ENCODE measurements at regions not wholly inside any gene's neighbourhood (a gene's known extent, or its start where the extent isn't known, plus 50 kb on each side); places are given as distances from the start of the nearest gene placed in this dataset.

DNA sequence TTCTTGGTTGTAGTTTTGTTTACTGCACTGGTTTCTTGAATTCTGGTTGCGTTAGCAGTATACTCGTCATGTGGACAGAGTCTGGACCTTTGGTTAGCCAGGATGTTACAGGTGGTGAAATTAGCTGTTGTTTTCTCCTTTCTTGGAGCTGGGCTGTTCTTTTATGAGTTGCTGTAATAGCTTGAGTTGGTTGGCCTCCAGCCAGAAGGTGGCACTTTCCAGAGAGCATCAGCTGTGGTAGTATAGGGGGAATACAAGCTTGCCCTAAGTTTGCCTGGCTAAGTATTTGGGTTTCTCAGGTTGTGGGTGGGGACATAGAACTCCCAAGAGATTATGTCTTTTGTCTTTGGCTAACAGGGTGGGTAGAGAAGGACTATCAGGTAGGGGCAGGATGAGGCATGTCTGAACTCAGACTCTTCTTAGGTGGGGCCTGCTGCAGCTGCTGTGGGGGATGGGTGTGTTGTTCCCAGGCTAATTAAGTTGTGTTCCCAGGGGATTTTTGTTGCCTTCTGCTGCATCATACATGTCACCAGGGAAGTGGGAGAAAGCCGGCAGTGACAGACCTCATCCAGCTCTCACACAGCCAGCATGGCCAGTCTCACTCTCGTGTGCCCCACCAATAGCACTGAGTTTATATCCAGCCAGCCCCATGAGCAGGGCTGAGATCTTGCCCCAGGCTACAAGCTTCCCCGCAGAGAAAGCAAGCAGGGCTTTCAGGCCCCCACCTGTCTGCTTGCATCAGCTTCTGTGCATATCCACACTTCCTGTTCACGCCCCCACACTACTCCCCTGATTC lies 246.7 kb upstream of the TPK1 start:
- peak; percentile 16 for DNase-seq

GRCh38 chr7:145065473-145065872 lies 229.6 kb upstream of the TPK1 start:
- DNase-seq: no peak

DNA sequence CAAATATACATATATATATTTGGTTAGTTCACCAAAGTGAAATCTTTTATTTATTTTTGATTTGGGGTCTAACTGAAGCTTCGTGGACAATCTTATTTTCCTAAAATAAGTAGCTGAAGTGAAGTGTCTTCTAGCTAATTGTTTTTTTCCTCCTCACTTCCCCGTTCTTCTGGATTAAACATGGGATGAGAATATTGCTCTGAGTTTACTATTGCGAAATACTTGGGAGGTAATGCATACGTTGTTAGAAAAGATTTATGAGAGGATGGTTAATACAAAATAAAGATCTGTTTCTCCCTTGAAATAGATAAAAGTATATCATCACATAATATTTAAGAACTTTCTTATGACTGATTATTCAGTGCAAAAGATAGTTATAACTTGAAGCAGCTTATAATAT lies 228.3 kb upstream of the TPK1 start:
- DNase-seq: no peak

DNA sequence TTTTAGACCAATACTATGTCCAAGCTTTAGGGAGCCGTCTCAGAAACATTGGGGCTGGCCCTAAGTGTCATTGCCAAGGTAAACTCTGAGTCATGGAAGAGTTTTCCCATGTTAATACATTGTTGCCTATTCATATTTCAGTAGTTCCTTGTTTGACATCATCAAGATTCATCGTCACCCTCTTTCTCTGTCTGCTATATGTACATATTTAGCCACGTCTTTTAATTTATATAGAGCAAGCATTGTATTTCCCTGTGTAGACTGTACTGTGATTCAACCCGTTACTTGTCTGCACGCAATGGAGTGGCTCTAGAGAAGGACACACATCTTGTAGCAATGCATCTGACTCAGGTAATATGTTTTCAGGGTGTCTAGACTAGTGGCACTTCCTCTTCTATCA lies 217.9 kb upstream of the TPK1 start:
- DNase-seq: no peak

GRCh38 chr7:145050415-145050814 lies 214.6 kb upstream of the TPK1 start:
- DNase-seq: no peak

GRCh38 chr7:145036604-145037405 lies 201.0 kb upstream of the TPK1 start:
- DNase-seq: no peak

DNA sequence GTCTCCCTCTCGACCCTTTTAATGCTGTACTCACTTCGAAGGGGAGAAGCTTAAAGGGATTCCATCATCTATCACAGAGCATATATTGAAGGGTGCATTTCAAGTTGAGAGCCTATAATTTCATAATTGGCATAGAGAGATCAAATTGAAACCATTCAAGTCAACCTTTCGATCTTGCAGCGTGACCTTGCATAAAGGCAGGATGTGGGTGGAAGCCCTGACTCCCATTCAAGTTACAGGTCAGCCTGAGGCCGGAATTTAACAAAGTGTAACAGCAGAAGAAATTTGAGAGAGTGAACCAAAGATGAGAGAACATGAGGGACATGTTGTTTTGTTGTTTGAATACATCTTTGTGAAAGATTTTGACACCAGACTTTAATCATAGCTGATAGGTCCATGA lies 195.3 kb upstream of the TPK1 start:
- DNase-seq: no peak

- no peak for DNase-seq
Observed at GRCh38 chr7:145030754-145031153, 194.9 kb upstream of the TPK1 start.

DNA sequence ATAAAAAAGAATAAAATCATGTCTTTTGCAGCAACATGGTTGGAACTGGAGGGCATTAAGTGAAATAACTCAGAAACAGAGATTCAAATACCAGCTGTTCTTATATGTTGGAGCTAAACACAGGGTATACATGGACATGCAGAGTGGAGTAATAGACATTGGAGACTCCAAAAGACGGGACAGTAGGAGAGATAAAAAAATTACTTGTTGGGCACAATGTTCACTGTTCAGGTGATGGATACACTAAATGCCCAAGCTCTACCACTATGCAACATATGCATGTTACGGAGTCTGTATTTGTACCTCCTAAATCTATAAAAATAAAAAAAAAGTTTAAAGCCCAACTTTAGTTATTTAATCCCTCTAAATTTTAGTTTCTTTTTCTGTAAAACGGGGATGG lies 184.6 kb upstream of the TPK1 start:
- no peak for DNase-seq

DNA sequence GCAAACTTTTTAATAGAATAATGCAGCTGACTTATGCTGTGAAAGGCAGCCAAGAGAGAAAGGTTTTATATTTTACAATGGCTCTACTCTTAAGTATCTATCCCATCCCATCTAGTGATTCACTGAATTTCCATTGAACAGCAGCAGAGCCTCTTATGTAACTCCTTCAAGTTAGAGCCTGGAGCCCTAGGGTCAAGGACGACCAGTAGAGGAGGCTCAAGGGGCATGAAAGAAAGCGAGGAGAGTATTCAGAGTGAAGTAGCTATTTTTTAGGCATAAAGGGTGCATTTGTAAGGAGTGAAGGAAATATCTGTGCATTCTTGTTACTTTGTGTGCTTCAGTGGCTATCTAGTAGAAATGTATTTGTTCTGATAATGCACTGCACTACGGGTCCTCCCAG lies 180.2 kb upstream of the TPK1 start:
- no peak for DNase-seq

DNA sequence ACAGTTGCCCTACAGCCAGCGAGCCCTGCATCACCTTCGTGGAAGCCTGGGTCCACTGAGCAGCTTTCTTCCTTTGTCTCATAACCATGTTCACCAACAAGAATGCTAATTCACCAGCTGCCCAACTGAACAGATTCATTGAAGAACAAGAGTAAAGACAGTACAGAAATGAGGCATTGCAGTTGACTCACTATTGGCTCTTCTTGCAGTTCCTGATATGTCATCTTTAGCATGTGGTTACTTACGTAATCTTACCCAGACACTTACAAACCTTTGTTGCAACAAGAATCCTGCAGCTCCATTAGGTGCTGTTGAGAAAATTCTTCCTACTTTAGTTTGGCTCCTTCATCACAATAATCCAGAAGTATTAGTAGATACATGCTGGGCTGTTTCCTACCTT lies 174.0 kb upstream of the TPK1 start:
- no peak for DNase-seq

DNA sequence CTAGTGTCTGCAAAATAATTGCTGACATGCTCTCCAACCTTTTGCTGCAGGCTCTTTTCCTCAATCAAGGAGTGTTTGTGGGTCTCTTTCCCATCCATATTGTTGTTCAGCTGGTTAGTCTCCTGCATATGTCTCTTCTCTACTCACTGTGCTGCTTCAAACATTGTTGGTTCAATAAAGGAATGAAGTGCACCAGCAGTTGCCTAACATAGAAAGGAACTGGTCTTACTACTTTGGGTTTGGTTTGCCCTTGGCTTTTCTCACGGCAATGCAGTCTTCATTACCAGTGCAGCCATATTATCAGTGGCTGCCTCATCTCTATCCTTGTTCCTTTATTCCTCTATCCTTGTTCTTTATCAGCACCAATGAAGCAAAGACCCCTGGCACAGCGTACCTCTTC lies 169.7 kb upstream of the TPK1 start:
- DNase-seq: no peak

- no peak for DNase-seq
Observed at GRCh38 chr7:144997512-144997911, 161.7 kb upstream of the TPK1 start.

DNA sequence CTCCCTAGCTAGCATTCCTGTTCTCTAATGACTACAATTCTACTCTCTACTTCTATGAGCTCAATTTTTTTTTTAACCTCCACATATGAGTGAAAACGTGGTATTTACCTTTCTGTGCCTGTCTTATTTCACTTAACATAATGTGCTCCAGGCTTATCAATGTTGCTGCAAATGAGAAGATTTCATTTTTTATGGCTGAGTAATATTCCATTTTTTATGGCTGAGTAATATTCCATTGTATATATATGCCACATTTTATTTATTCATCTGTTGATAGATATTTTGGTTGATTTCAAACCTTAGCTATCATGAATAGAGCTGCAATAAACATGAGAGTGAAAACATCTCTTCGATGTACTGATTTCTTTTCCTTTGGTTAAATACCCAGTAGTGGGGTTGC lies 159.6 kb upstream of the TPK1 start:
- DNase-seq: no peak

DNA sequence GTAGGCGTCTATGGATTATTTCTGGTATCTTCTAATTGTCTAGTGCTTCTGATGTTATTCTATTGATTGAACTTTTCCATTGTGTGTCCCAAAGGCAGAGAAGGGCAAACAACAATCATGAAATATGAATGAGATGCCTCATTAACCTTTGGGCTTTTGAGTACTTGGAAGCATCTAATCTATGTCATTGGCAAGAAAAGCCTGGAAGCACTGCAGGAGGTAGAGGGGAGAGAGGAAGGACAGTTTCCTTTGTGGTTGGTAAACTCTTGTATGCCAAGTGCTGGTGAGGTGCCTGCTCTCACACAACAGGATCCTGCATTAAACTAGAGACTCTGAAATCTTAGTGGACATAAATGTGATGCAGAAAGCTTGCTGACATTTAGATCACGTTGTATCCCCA lies 155.2 kb upstream of the TPK1 start:
- DNase-seq: no peak

DNA sequence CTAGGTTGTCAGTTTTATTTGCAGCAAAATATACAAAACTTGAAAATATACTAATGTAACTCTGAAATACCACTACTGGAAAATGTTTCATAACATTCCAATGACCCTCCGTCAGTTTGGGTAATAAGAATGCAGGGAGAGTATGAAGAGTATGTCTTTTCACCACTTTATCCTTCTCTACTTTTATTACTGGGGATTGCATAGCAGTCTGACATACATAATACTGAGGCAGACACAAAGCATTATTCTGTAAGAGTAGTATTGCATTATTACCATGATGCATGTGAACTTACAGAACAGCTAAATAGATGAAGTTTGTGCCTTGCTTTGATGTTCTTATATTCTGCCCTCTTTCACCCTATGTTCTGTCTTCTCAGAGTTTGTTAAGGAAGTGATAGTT lies 151.8 kb upstream of the TPK1 start:
- DNase-seq: no peak

- DNase-seq: no peak
Observed at GRCh38 chr7:144982133-144982532, 146.3 kb upstream of the TPK1 start.

- no peak for DNase-seq
Observed at GRCh38 chr7:144975882-144976281, 140.0 kb upstream of the TPK1 start.

GRCh38 chr7:144969787-144970186 lies 133.9 kb upstream of the TPK1 start:
- no peak for DNase-seq

DNA sequence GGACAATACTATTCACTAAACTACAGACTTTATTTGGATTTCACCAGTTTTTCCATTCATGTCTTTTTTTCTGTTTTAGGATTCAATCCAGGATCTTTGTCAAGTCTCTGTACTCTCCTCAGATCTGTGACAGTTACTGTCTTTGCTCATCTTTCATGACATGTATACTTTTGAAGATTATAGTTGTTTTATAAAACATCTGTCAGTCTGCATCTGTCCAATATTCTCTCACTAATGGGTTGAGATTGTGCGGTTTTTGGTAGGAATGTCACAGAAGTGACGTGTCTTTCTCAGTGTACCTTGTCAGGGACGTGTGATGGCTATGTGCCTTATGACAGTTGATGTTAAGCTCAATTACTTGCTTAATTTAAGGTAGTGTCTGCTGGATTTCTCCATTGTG lies 124.9 kb upstream of the TPK1 start:
- DNase-seq: no peak

- no peak for DNase-seq
Observed at GRCh38 chr7:144957998-144958397, 122.1 kb upstream of the TPK1 start.

- DNase-seq: no peak
Observed at GRCh38 chr7:144955422-144955821, 119.6 kb upstream of the TPK1 start.

GRCh38 chr7:144941127-144941526 lies 105.3 kb upstream of the TPK1 start:
- DNase-seq: no peak

DNA sequence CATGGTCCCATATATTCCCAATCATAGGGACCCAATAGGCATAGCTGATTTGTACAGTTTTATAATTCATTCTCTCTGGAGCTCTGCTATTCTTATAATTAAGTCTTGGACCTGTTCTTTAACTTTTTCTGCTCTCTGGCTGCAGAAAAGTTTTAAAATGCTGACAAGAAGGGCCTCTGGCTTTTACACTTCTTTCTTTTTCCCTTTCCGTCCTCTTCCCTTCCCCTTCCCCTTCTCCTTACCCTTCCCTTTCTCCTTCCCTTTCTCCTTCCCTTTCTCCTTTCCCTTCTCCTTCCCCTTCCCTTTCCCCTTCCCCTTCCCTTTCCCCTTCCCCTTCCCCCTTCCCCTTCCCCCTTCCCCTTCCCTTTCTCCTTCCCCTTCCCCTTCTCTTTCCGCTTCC lies 101.3 kb upstream of the TPK1 start:
- no peak for DNase-seq

DNA sequence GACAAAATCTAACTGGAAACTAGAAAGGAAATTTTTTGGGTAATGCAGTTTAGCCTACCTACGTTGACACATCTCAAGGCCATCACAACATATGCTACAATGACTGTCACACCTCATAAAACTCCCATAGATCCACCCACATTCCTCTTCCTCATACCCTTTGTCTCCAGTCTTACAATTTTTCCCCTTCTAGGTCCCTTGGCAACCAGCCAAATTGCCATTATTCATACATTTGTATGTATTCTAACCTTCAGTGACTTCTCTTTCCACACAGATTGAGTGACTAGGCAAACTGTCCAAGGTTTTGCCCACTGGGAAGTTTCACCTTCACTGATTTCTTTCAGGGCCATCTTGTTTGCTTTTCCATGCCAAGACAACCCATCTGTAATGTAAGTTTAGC lies 100.5 kb upstream of the TPK1 start:
- no peak for DNase-seq
